GM12878 (cell line): ENCODE measurements at regions not wholly inside any gene's neighbourhood (a gene's known extent, or its start where the extent isn't known, plus 50 kb on each side); places are given as distances from the start of the nearest gene placed in this dataset.

Source experiments
- ATAC-seq: fragments of 200-7000 bp; cut with Tn5 transposase; 3 replicates; pipeline ENCODE4 v1.9.1; 2020; ENCODE audit warnings: mild to moderate bottlenecking, moderate library complexity
- BruUV-seq: library from RNA; stranded (reverse); fragments of 400-500 nt; replicated peaks from 2 replicates; lab custom pipeline; 2021; lab: Mats Ljungman, UMichigan
- CTCF ChIA-PET: fragments of 300-600 bp; sonication (Branson Sonifier 250); formaldehyde crosslinking; extraction: SDS; loops from one replicate; lab custom pipeline; 2021; ENCODE audit warnings: inconsistent platforms; lab: Yijun Ruan, JAX
- POLR2A ChIA-PET: fragments of 350-600 bp; formaldehyde crosslinking; extraction: SDS; loops from one replicate; lab custom pipeline; 2021; ENCODE audit warnings: inconsistent platforms; lab: Charles Lee
- RAD21 ChIA-PET: fragments of 300-600 bp; sonication (Branson Sonifier 250); formaldehyde crosslinking; loops from one replicate; lab custom pipeline; 2023; ENCODE audit warnings: antibody characterized with exemption; ENCODE audit not compliant: unreplicated experiment; lab: Charles Lee
- SMC1A ChIA-PET: fragments of 300-600 bp; sonication (Branson Sonifier 250); formaldehyde crosslinking; loops from one replicate; lab custom pipeline; 2023; ENCODE audit not compliant: unreplicated experiment, uncharacterized antibody; lab: Charles Lee
- DNase-seq: peaks from one replicate; pipeline ENCODE4 v3.0.0-alpha.2; 2011; ENCODE audit warnings: low read depth, low spot score
- FAIRE-seq: peaks from 3 replicates; lab custom pipeline; 2011; peaks lifted over from hg19 to GRCh38; lab: Jason Lieb, UNC
- H2AFZ ChIP-seq: 2 replicates; pipeline ENCODE4 v1.6.0; 2011; ENCODE audit warnings: low read depth, low read length, control low read depth; ENCODE audit not compliant: control insufficient read depth
- H3K27ac ChIP-seq: 2 replicates; pipeline ENCODE4 v1.5.1; 2011; ENCODE audit warnings: control low read depth; ENCODE audit not compliant: control insufficient read depth, insufficient read depth
- H3K27me3 ChIP-seq, 2 experiments: replicated peaks in 1 of 2; 2 replicates each; pipeline versions ENCODE4 v1.6.0 to v1.6.1; 2011; ENCODE audit warnings: low read length in 1 of 2; ENCODE audit not compliant: control insufficient read depth in 2 of 2, insufficient read depth in 2 of 2
- H3K36me3 ChIP-seq, 2 experiments: 2 replicates each; pipeline ENCODE4 v1.5.1; 2011; ENCODE audit warnings: low read length in 1 of 2; ENCODE audit not compliant: control insufficient read depth in 2 of 2, insufficient read depth in 2 of 2
- H3K4me1 ChIP-seq: 2 replicates; pipeline ENCODE4 v1.6.1; 2011; ENCODE audit warnings: mild to moderate bottlenecking, low read length, moderate library complexity, mixed read lengths; ENCODE audit not compliant: control insufficient read depth, insufficient read depth
- H3K4me2 ChIP-seq: 2 replicates; pipeline ENCODE4 v1.6.0; 2011; ENCODE audit warnings: control low read depth; ENCODE audit not compliant: control insufficient read depth, insufficient read depth
- H3K4me3 ChIP-seq: fragments of 200-600 bp; sonication (generic); 2 replicates; pipeline ENCODE4 v1.5.1; 2016
- H3K79me2 ChIP-seq: 2 replicates; pipeline ENCODE4 v1.6.0; 2011; ENCODE audit warnings: low read length; ENCODE audit not compliant: control insufficient read depth, insufficient read depth
- H3K9ac ChIP-seq: 2 replicates; pipeline ENCODE4 v1.8.0; 2011; ENCODE audit warnings: low read length, control low read depth, mixed read lengths; ENCODE audit not compliant: control insufficient read depth, insufficient read depth
- H3K9me3 ChIP-seq: replicated peaks from 3 replicates; pipeline ENCODE4 v1.5.1; 2011; ENCODE audit warnings: mild to moderate bottlenecking, low read length; ENCODE audit not compliant: control insufficient read depth, insufficient read depth
- H4K20me1 ChIP-seq: 2 replicates; pipeline ENCODE4 v1.6.0; 2011; ENCODE audit not compliant: control insufficient read depth, insufficient read depth
- BCL11A ChIP-seq: IDR thresholded peaks from 2 replicates; pipeline ENCODE4 v1.6.1; 2011; ENCODE audit warnings: low read depth, low read length
- EP300 ChIP-seq, 2 experiments: fragments of 150-350 bp in 1 of 2; IDR thresholded peaks; 2 replicates each; pipeline ENCODE4 v1.6.1; 2011 to 2012; ENCODE audit warnings: low read depth in 2 of 2, low read length in 2 of 2, borderline replicate concordance in 1 of 2, improper control_type of control experiment in 1 of 2, inconsistent platforms in 1 of 2; ENCODE audit not compliant: control insufficient read depth in 1 of 2
- GATAD2B ChIP-seq: fragments of 450-650 bp; conservative IDR thresholded peaks from 2 replicates; pipeline ENCODE4 v1.6.1; 2017; ENCODE audit warnings: low read depth, mild to moderate bottlenecking, moderate library complexity
- HDAC6 ChIP-seq: fragments of 200-600 bp; sonication (generic); IDR thresholded peaks from one replicate; pipeline ENCODE4 v1.8.0; 2017; ENCODE audit warnings: antibody characterized with exemption; ENCODE audit not compliant: unreplicated experiment
- MEF2A ChIP-seq: IDR thresholded peaks from 2 replicates; pipeline ENCODE4 v1.6.1; 2011; ENCODE audit warnings: low read depth, mild to moderate bottlenecking, low read length, moderate library complexity; ENCODE audit not compliant: insufficient read depth
- MYC ChIP-seq: IDR thresholded peaks from 2 replicates; pipeline ENCODE4 v1.6.1; 2011; ENCODE audit warnings: mild to moderate bottlenecking, low read length, moderate library complexity, inconsistent platforms; ENCODE audit not compliant: insufficient read depth, insufficient replicate concordance, insufficient read length, severe bottlenecking
- NBN ChIP-seq: fragments of 450-650 bp; IDR thresholded peaks from 2 replicates; pipeline ENCODE4 v1.6.1; 2016
- NFIC ChIP-seq: IDR thresholded peaks from 2 replicates; pipeline ENCODE4 v1.6.1; 2012; ENCODE audit warnings: low read depth, mild to moderate bottlenecking, inconsistent platforms, low read length, moderate library complexity
- SIN3A ChIP-seq: IDR thresholded peaks from 2 replicates; pipeline ENCODE4 v1.6.1; 2012; ENCODE audit warnings: low read depth, low read length, improper control_type of control experiment
- SREBF1 ChIP-seq: IDR thresholded peaks from 2 replicates; pipeline ENCODE4 v1.6.1; 2012; ENCODE audit warnings: mild to moderate bottlenecking, low read length
- SREBF2 ChIP-seq: IDR thresholded peaks from 2 replicates; pipeline ENCODE4 v1.6.1; 2012; ENCODE audit warnings: mild to moderate bottlenecking, low read length
- ZBTB11 ChIP-seq: fragments of 450-650 bp; formaldehyde crosslinking; IDR thresholded peaks from 2 replicates; pipeline ENCODE4 v1.5.0; 2022; ENCODE audit warnings: mild to moderate bottlenecking, missing genetic modification characterization
- ZNF24 ChIP-seq: fragments of 450-650 bp; IDR thresholded peaks from 2 replicates; pipeline ENCODE4 v1.6.1; 2017; ENCODE audit warnings: antibody characterized with exemption, mild to moderate bottlenecking
- ZZZ3 ChIP-seq: IDR thresholded peaks from 2 replicates; pipeline ENCODE4 v1.6.1; 2011; ENCODE audit warnings: low read depth; ENCODE audit not compliant: control insufficient read depth, insufficient read length
- WGBS: methylation state at CpG from one replicate; pipeline ENCODE4 v1.1.6; 2016; ENCODE audit warnings: low lambda C conversion rate; ENCODE audit not compliant: insufficient replicate concordance, insufficient coverage; ENCODE audit errors: missing lambda C conversion rate; 5-methylcytosine and 5-hydroxymethylcytosine counted together
- in situ Hi-C: fragments of 300-500 bp; cut with MboI; formaldehyde crosslinking; loops from 9 replicates; pipeline ENCODE4 v1.14.3; 2018; ENCODE audit warnings: mixed read lengths
- intact Hi-C: fragments of 100-400 bp; cut with micrococcal nuclease; formaldehyde crosslinking; loops from one replicate; pipeline ENCODE4 v1.14.2; 2022; ENCODE audit not compliant: unreplicated experiment
- TF ChIP-seq, protein P1 (sequence below): IDR thresholded peaks from 2 replicates; pipeline ENCODE4 v1.6.1; 2011; ENCODE audit warnings: low read depth, mild to moderate bottlenecking, low read length, moderate library complexity, borderline replicate concordance; ENCODE audit errors: extremely low read depth
- TF ChIP-seq, protein P2 (sequence below), 3 experiments: IDR thresholded peaks in 2 of 3; conservative IDR thresholded peaks in 1 of 3; 2 replicates each; pipeline ENCODE4 v1.5.1; 2011; ENCODE audit warnings: low read depth in 3 of 3, low read length in 3 of 3, mild to moderate bottlenecking in 3 of 3, control low read depth in 2 of 3, moderate library complexity in 2 of 3, inconsistent platforms in 1 of 3, mixed read lengths in 1 of 3; ENCODE audit not compliant: control insufficient read depth in 2 of 3, insufficient read depth in 1 of 3; ENCODE audit errors: extremely low read depth in 1 of 3

DNA sequence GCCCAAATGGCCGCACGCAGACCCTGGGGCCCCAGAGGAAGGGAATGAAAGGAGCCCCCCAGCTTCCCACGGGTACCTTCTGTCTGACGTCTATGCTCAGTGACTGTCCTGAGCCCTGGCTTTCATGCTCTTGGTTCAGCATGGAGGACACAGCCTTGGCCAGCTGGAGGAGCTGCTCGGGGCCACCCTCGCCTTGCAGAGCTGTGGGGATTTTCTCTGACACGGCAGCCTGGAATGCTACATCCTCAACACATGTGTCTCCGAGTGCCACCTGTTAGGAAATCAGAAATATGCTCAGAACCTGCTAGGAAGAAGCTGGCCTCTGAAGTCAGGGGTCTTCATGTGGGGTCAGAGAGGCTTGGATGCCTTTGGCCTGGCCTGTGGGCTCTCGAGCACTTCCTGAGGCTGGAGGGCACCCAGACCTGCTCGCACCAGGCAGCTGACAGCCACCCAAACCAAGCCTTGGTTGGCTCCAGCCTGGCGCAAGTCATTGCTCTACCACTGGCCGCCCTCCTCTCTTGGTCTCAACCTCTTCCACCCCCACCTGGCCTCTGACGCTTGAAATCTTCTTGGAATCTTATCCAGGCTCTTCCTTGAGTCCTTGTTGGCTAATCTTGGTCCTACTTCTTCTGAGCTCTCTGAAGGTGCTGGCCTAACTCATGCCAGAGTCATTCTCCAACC, 63.7 kb upstream of the BCO1 start:
- FAIRE-seq (no peak), ATAC-seq (no peak), DNase-seq (no peak)
- 22% methylated on average over 13 of the region's 13 CpGs for WGBS
- H3K4me3 ChIP-seq = no peak overlapping the region
- H3K9me3 ChIP-seq = no peaks in the 10 kb centered on the region
- POLR2A ChIA-PET = no interaction called here
- H4K20me1 ChIP-seq = no peaks in the 10 kb centered on the region
- H3K79me2 ChIP-seq = no peaks in the 10 kb centered on the region
- in situ Hi-C loops = no loop called here
- no peak overlapping the region for H2AFZ ChIP-seq
- H3K9ac ChIP-seq = no peak overlapping the region
- no peak overlapping the region for H3K4me2 ChIP-seq
- RAD21 ChIA-PET = no interaction called here
- SMC1A ChIA-PET = no interaction called here
- CTCF ChIA-PET = no interaction called here
- H3K27ac ChIP-seq = no peak overlapping the region
- no peaks in the 10 kb centered on the region for H3K4me1 ChIP-seq
- TF ChIP-seq EP300 (IDR thresholded peaks at IDR 0.05; ENCODE audit: borderline replicate concordance in 1 of 2, control insufficient read depth in 1 of 2, low read depth in 2 of 2, low read length in 2 of 2) = no peak
- TF ChIP-seq BCL11A = no peak
- no peak for TF ChIP-seq NFIC
- TF ChIP-seq HDAC6 = no peak
- no peak for TF ChIP-seq ZZZ3
- TF ChIP-seq ZBTB11 (CRISPR knock-in tag) = no peak
- TF ChIP-seq, protein P1, sequence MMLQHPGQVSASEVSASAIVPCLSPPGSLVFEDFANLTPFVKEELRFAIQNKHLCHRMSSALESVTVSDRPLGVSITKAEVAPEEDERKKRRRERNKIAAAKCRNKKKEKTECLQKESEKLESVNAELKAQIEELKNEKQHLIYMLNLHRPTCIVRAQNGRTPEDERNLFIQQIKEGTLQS = no peak
- no peak for TF ChIP-seq GATAD2B
- no peak for TF ChIP-seq NBN
- no peak for TF ChIP-seq SREBF2
- no peak for TF ChIP-seq MYC
- TF ChIP-seq SIN3A = no peak
- TF ChIP-seq MEF2A = no peak
- TF ChIP-seq, protein P2, sequence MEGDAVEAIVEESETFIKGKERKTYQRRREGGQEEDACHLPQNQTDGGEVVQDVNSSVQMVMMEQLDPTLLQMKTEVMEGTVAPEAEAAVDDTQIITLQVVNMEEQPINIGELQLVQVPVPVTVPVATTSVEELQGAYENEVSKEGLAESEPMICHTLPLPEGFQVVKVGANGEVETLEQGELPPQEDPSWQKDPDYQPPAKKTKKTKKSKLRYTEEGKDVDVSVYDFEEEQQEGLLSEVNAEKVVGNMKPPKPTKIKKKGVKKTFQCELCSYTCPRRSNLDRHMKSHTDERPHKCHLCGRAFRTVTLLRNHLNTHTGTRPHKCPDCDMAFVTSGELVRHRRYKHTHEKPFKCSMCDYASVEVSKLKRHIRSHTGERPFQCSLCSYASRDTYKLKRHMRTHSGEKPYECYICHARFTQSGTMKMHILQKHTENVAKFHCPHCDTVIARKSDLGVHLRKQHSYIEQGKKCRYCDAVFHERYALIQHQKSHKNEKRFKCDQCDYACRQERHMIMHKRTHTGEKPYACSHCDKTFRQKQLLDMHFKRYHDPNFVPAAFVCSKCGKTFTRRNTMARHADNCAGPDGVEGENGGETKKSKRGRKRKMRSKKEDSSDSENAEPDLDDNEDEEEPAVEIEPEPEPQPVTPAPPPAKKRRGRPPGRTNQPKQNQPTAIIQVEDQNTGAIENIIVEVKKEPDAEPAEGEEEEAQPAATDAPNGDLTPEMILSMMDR (IDR thresholded peaks at IDR 0.05 in 2 of 3, conservative IDR thresholded peaks at IDR 0.05 in 1 of 3; ENCODE audit: control insufficient read depth in 2 of 3, extremely low read depth in 1 of 3, insufficient read depth in 1 of 3, low read depth in 3 of 3, low read length in 3 of 3) = no peak
- TF ChIP-seq SREBF1 = no peak
- TF ChIP-seq ZNF24 = no peak
- H3K36me3 ChIP-seq = no peaks in the 10 kb centered on the region
- BruUV-seq = no TSS peak
- H3K27me3 ChIP-seq = peaks cover 0 to 3% of the 10 kb centered on the region in 2 experiments; a peak in 2 of 4 replicates
- intact Hi-C loops = no loop called here
